GM19351 (cell line): ENCODE measurements at regions not wholly inside any gene's neighbourhood (a gene's known extent, or its start where the extent isn't known, plus 50 kb on each side); places are given as distances from the start of the nearest gene placed in this dataset.

Experiments
- ATAC-seq: cut with Tn5 transposase; IDR thresholded peaks from one replicate; pipeline ENCODE4 v1.9.1; 2021; ENCODE audit warnings: mild to moderate bottlenecking, moderate library complexity; ENCODE audit not compliant: unreplicated experiment

DNA sequence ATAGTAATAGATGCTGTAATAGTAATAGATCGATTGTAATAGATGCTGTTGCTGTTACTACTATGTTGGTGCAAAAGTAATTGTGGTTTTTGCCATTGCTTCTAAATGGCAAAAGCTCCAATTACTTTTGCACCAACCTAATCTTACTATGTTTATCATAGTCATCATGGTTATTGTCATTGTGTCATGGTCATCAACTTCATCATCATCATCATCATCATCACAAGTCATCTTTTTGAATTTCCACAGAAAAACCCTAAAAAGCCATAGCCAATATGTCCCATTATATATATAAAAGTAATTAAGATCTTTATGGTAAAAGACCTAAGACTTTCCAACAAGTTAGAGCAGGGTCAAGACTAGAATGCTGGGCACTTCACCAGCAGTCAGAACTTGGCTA, 435.1 kb upstream of the MARCKS start:
- ATAC-seq, result no peak

DNA sequence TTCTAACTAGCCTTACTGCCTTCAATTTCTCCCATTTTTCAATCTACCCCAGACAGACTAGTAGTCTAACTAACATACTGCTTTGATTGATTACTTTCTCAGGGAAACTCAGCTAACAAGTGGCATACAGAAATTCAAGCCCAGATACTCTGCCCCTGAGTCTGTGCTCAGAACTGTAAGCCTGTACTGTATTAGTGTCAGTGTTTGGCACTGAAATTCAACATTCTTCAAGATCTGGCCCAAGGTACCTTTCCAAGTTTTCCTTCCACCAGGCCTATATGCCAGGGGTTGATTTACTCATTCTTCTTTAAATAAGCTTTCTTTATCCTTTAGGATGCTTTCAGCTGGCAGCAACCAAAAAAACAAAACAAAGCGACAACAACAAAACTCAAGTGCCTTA, 433.2 kb upstream of the MARCKS start:
- ATAC-seq, result no peak

DNA sequence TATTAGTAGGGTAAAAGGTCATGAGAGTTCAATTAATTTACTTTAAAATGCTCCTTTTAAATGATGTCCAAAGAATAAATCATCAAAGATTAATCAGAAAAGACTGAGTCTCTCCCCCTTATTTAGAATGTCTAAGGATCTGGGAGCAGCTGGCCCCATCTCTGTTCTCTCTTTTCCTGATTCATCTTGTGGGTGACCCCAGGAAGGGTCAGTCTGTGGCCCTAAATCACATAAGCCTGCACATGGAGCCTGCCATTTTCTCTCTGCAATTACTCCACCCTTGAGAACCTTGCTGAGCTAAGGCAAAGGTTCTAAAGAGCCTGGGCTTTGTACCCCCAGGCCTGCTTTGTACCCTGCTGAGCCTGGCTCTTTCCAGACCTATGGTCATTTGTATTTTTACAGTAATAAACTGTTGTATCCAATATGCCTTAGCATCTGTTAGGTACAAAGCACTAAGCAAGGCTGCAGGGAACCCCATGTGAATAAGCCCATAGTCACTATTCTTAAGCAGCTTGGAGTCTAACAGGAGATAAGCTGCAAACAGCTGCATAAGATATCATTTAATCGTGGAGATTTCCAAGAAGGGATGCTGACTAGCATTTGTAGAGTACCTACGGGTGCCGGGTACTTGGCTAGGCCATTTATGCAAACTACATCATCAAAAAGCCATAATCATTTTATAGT, 431.0 kb upstream of the MARCKS start:
- no peak for ATAC-seq

DNA sequence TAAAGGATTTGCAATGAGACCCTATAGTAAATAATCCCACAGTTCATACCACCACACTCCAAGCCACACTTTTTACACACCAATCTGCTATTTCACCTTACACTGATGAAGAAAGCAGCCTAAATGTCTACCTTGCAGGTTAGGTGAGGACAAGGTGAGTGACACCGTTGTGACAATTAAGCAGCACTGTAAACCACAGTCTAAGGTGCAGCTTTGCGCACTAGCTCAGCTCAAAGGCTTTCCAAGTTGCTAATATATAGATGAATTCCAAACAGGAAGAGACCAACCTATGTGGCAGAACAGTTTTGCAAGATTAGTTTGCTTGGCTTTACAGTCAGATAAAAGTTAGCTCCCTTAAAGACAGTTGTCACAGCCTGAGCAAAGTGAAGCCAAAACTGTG, 429.5 kb upstream of the MARCKS start:
- ATAC-seq, result no peak

DNA sequence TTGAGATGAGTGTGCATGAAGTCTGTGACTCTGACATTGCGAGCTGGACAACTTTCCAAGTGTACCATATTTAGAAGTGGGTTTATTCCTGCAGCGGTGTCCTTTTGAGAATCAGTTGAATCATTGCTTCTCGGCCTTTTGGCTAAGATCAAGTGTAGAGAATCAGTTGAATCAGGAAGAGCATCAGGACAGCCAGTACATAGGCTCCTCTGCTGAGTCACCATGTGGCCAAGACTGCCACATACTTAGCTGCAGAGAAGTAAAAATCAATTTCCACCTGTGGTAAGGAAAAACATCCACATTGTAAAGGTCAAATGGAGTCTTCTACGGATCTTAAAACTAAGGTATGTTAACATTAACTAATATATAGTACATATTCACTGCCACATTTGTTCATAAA, 428.4 kb upstream of the MARCKS start:
- ATAC-seq, result no peak

DNA sequence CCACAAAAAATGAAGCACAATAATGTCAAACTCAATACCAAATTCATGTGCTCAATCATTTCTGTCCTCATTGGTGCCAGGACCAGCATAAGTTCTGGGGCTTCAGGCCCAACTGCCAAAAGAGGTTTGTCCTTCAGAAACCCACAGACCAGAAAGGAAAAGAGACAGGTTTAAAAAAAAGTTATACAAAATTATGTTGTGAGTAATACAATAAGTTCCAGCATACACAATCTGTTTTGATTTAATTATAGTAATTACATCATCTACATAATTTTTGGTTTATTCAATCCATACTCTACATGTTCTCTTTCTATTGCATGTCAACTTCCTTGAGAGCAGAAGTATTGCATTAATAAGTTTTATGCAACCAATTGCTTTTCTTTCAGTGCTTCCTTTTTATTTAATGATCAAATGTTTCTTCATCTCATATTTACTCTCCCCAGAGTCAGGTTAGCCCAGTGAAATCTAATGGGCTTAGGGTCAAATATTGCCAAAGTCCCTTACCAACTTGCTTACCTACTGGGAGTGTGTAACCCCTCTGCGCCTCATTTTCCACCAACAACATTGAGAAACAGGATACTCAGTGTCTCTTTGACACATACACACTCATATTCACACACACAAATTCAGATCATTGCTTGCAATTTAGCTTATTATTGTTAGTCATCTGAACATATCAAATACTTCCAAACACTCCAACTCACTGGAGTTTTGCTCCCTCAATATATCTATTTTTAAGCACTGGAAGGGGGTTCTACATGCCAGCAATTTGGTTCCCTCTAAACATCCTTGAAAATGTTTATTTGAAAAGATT, 424.4 kb upstream of the MARCKS start:
- ATAC-seq, result no peak

DNA sequence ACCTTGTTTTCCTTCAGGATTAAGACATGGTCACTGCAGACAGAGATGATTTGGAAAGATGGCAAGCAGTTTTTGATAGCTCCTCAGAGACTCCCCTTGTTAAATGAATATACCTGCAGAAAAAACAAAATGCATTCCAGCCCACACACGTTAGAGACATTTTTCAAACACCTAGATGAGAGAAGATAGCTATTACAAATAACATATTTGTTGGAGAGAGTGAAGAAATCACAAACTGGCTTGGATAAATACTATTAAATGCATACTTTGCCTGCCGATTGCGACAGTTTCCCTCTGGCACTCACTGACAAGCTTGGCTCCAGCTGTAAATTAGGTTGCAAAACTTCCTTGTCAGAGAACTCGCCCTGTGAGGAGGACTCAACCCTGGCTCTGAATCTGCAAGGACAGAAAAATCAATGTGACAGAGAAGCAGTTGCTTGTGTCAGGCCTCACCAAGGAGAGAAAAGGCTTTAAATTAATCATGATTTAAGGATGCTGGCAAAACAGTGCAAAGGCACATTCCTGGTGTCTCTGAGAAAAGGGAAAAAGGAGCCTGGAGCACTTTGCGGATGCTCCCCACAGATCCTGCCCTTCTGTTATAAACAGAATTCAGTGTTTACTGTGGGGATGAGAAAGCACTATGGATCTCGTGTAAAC, 423.7 kb upstream of the MARCKS start:
- ATAC-seq, result no peak

DNA sequence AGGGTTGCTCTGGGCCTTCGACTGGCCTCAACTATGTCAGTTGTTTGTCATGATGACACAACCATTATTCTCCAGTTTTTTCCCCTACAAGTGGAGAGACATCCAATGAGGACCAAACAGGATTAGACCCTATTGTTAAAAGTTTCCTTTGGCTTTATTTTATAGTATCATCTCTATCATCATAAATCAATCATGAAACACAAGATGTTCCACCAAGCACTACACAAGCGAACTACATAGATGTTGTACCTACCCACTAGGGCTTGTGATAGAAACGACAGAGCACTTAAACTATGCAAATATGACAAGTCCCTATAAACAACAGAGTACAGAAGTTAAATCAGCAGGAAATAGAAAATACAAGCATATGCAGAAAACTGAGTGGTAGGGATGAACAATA, 422.5 kb upstream of the MARCKS start:
- ATAC-seq, result no peak

DNA sequence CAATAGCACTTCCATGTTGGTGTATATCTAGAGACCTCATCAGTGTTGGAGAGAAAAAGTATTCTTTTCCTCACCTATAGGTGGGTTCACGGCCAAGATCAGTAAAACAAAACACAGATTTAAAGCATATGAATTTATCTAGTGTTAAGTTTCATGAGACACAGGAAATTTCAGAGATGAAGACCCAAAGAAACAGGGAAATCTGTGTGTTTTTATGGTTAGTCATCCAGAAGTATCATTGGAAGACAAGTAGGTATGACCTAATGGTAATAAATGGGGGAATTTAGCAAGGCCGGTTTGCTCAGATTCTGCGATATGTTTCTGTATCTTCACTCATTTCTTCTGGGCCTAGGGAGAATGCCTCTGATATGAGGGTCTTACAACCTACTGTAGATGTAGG, 419.6 kb upstream of the MARCKS start:
- no peak for ATAC-seq

DNA sequence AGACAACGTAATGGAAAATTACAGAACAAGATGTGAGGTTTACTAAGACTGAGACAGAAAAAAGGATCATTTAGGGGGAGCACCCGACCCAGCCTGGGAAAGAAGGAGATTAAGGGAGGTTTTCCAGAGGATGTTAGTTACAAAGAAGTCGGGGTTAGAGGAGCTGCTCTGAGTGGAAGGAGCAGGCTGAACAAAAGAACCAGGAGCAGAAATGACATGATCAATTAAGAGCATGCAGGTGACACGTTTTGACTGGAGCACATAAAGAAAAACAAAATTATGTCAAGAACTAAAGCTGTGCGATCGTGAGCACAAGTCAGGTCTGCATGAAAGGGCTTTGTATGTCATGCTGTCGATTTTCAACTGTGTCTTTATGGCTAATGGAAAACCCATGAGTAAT, 417.3 kb upstream of the MARCKS start:
- no peak for ATAC-seq

DNA sequence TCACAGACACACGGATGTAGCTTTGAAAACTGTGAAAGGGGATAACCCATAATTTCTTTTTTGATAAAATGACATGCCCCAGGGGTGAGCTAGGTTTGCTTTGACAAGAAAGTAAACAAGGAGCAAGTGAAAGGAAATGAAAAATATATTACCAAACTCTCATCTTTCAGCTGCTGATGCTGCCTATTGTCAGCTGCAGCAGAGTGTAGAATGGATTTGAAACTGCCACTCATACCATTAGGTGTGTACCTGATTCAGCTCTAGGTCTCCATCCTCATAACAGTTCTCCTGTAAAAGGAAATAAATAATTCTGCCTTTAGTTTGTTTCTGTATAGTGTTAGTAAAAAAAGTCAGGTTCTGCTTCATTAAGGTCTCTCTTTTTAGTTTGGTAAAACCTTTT, 415.1 kb upstream of the MARCKS start:
- ATAC-seq, result peak; percentile 60

DNA sequence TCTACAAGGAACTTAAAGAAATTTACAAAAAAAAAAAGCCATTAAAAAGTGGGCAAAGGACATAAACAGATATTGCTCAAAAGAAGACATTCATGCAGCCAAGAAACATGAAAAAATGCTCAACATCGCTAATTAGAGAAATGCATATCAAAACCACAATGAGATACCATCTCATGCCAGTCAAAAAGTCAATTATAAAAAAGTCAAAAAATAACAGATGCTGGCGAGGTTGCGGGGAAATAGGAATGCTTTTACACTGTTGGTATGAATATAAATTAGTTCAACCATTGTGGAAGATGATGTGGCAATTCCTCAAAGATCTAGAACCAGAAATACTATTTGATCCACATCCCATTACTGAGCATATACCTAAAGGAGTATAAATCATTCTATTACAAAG, 411.9 kb upstream of the MARCKS start:
- no peak for ATAC-seq

DNA sequence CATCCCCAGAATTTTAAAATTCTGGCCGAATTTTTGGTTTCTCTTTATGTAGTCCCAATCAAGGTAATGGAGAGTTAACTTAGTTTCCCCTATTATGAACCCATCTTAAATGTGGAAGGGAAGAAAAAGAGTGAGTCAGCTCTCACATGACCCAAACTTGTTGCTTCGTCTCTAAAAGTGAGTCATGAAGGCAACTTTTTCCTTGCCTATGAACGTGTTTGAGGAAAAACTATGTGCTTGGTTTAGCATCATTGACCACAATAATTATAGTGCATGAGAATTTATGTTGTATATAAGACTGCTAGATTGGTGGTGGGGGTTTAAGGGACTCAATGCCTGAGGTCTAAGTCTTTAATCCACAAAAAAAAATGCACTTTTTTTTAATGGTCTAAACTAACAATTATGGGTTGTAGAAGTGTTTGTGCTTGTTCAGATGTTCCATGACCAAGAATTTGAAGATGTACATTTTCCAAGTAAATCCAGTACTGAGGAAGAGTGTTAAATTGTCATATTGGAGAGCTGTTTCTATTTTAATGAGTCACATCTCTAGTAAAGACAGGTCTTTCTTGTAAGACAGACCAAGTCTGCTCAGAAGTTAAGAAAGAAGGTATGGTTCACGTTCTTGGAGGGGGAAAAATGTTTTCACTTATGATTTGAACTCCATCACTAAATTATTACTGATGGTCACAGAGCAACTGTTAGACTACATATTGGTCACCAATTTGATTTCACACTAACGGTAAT, 409.9 kb upstream of the MARCKS start:
- ATAC-seq, result no peak

DNA sequence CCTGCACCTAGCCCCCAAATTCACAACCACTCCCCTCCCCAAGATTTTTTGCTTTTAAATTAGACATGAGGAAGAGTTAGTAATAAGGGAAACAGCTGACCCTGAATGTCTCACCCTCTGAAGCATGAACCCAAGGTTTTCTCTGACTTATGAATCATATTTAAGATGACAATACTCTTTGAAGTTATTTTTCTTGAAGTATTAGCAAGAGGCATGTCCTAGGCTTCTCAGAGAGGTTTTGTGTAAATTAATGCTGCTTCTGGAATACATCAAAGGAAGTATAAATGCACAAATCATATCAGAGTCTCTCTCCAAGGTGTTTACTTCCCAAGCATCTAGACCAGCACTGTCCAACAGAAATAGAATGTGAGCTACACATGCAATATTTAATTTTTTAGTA, 408.1 kb upstream of the MARCKS start:
- ATAC-seq, result no peak

DNA sequence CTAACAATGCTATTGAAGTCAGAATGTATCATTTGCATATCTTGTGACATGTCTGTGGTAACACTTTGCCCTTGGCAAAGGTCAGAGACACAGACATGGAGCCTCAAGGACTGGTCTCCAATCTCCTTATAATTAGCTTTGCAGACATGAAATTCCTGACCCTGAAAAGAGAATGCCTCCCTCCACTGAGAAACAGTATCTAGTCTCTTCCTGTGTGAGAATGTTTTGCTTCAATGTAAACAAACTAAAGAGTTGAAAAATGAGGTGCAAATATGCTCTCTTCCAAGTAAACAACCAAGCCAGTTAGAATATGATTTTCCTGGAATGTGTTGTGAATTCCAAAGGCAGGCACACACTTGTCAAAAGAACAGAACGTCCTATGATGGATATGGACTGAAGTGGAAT, 407.1 kb upstream of the MARCKS start:
- no peak for ATAC-seq

DNA sequence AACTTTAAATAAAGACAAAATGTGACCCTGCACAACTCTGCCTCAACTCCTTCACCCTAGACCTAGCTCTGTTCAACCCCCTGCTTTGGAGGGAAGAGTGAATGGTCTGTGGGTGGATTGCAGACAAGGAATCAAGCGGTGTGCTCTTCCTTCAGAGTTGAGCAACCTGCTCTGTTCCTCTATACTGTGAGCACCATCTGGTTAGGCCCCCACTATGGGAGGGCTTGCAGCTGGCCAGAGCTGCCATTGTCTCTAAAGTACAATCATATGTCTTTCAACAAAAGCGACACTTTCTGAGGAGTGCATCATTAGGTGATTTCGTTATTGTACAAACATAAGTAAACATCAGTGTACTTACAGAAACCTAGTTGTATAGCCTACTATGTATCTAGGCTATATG, 406.1 kb upstream of the MARCKS start:
- no peak for ATAC-seq

DNA sequence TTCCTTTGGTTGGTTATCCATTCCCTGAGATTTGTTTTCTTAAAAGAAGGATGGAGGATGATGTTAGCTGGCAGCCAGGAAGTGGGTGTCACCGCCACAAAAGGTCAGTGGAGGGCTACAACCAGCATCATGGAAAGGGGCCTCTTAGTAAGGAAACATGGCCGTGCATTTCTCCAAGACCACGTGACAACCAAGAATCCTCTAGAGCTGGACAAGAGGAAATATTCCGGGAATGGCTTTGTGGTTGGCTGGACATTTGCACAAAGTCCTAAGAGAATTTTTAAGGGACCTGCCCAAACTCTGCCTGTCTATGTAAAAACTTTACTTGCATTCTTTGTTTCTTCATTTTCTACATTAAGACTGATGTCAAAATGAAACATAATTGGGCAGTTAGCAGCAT, 399.9 kb upstream of the MARCKS start:
- ATAC-seq, result no peak

DNA sequence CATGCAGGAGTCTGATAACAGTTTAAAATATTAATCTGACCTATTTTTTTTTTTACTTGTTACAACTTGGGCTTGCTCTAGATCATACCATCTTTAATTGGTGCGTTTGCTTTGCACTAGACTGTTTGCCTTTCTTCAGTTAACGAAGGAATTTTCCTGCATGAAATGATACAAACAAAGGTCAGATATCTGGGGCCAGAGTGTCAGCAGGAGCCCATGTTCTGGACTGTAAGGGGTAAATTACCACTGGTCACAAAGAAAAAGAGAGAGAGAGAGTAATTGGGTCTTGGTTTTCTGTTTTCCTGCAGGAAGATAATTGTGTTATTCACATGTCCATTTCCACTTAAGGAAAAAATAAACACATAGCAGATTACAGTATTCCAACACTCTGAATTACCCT, 399.4 kb upstream of the MARCKS start:
- no peak for ATAC-seq

DNA sequence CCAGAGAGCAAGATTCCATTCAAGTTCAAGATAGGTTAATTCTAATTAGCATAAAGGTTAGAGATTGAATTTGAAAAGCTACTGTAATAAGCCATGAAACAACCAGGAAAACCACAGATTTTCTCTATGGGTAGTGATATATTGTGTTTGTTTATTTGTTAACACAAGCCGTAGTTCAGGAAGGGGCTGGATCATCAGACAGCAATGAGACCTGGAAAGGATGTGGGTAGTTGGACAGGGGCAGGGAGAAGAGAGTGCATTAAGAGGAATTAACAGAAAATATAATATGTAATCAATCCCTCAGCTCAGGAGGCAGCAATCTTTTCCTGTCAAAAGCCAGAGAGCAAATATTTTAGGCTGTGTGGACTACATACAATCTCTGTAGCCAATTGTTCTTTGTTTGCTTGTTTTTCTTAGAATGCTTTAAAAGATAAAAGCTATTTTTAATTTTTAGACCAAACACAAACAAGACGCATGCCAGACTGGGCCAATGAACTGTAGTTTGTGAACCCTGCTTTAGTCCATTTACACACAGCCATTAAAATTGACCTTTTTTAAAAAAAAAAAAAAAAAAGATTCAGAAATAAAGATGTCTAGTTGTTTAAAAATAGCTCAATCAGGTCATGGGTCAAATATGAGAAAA, 398.7 kb upstream of the MARCKS start:
- ATAC-seq, result no peak

DNA sequence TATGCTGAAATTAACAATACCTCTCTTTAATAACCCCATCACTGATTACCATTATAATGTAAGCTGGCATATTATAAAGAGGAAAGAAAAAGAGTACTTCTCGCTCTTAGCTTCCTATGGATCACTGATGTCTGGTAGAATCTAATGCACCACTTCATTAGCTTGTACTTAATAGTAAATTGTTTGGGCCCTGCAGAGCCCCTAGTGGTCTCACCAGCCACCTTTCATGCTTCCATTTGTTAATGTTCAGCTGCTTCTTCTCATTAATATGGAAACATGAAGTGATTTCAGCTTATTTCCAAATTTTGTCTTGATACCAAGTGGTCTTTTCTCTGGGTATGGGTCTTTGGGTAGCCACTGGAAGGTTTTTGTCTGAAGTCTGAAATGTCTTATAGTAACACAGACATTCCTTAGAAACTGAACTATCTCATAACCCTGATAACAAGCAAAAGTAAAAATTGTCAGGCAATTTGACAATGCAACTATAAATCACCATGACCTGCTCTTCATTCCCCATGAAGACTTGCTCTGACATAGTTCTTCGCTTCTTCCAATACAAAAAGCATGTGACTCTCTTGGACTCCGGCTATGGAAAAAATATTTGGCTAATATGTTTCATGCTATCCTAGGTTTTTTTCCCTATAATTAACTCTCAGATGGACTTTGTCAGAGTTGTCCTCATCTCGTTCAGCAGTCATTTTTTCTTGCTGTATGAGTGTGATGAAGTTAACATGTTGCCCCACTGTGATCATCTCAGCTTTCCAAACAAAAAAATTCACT, 395.8 kb upstream of the MARCKS start:
- ATAC-seq, result no peak
